Breast epithelium (tissue), 3 donors: ENCODE measurements at regions not wholly inside any gene's neighbourhood (a gene's known extent, or its start where the extent isn't known, plus 50 kb on each side); places are given as distances from the start of the nearest gene placed in this dataset.

Experiments used
- CTCF ChIP-seq, 3 donors: fragments of 450-650 bp; IDR thresholded peaks; one replicate each; pipeline ENCODE4 v1.5.1; 2016 to 2017; ENCODE audit warnings: antibody characterized with exemption in 3 of 3, mild to moderate bottlenecking in 3 of 3, moderate library complexity in 3 of 3
- POLR2A ChIP-seq: fragments of 450-650 bp; IDR thresholded peaks from one replicate; pipeline ENCODE4 v1.6.1; 2016; ENCODE audit warnings: antibody characterized with exemption, mild to moderate bottlenecking, moderate library complexity

GRCh38 chr6:114428341-114428740 lies 85.5 kb upstream of the HS3ST5 start:
- no peak for TF ChIP-seq CTCF (IDR thresholded peaks at IDR 0.05)
- no peak for TF ChIP-seq POLR2A
